ENCODE measurements at regions not wholly inside any gene's neighbourhood (a gene's known extent, or its start where the extent isn't known, plus 50 kb on each side); places are given as distances from the start of the nearest gene placed in this dataset.

DNA sequence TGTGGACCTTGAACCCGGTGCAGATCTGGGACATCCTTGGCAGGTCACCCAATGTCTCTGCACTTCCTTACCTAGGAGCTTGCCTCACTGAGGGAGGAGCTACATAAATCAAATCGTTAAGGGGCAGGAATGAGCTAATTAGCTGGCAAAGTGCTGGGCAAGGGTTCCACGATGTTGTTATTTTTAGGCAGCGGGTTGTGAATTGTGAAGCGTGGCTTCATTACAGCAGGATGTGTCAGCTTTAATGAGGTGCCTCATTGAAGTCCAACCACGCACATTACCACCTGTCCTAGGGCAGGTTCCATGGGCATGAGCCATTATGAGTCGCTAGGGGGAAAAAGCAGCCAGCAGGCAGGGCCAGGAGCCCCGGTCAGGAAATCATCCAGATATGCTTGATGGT, 127.0 kb upstream of the AGAP1 start:
- TF ChIP-seq, protein P1, sequence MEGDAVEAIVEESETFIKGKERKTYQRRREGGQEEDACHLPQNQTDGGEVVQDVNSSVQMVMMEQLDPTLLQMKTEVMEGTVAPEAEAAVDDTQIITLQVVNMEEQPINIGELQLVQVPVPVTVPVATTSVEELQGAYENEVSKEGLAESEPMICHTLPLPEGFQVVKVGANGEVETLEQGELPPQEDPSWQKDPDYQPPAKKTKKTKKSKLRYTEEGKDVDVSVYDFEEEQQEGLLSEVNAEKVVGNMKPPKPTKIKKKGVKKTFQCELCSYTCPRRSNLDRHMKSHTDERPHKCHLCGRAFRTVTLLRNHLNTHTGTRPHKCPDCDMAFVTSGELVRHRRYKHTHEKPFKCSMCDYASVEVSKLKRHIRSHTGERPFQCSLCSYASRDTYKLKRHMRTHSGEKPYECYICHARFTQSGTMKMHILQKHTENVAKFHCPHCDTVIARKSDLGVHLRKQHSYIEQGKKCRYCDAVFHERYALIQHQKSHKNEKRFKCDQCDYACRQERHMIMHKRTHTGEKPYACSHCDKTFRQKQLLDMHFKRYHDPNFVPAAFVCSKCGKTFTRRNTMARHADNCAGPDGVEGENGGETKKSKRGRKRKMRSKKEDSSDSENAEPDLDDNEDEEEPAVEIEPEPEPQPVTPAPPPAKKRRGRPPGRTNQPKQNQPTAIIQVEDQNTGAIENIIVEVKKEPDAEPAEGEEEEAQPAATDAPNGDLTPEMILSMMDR (IDR thresholded peaks at IDR 0.05; ENCODE audit: low read depth, low read length): no peak
- no peak for DNase-seq

DNA sequence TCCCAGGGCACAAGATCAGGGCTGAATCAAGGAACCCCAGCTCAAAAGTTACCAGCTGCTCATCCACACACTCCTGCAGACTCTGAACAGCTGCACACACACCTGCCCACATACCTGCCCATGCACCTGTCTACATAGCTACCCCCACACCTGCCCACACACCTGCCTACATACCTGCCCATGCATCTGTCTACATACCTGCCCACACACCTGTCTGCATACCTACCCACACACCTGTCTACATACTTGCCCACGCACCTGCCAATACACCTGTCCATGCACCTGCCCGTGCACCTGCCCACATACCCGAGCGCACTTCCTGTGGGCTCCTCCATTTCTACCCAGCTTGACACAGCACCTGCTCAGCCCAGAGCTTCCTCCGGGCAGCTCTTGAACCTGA, 122.8 kb upstream of the AGAP1 start:
- no peak for DNase-seq
- H3K36me3 ChIP-seq: no peaks in the 10 kb centered on the region
- TF ChIP-seq, protein P1 (IDR thresholded peaks at IDR 0.05; ENCODE audit: low read depth, low read length): no peak

More for the DNA sequence above, 127.0 kb upstream of the AGAP1 start:
- Histone ChIP-seq H3K4me1 (no peaks in the 10 kb centered on the region), H3K27me3 (peaks cover 3% of the 10 kb centered on the region; the same call in 1 of the 2 replicates), H3K36me3 (no peaks in the 10 kb centered on the region), H3K9me3 (no peaks in the 10 kb centered on the region; the same call in 1 of the 2 replicates), H3K4me3 (ENCODE audit: low read depth, low read length) (no peak overlapping the region)

DNA sequence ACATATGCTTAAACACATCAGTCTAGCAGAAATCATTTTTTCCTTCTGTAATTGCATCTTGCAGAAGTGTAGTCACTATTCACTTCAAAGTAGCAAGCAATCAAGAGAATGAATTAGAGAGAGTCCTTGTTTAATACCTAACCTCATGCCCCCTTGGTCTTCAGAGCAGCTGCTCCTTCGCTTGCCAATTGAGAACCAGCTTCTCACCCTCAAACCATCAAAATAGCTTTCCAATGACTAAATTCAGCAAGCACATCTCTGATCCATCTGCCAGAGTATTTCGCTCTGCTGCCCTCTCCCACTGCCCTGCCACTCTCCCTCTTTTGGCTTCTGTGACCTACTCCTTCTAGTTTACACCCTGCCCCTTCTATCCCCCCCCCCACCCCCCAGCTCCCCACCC, 120.7 kb upstream of the AGAP1 start:
- no peaks in the 10 kb centered on the region for H3K36me3 ChIP-seq
- DNase-seq: no peak
- H3K4me3 ChIP-seq (ENCODE audit: low read depth, low read length): no peak overlapping the region
- TF ChIP-seq, protein P1 (IDR thresholded peaks at IDR 0.05; ENCODE audit: low read depth, low read length): no peak
- no peaks in the 10 kb centered on the region for H3K4me1 ChIP-seq
- no peaks in the 10 kb centered on the region for H3K9me3 ChIP-seq
- H3K27me3 ChIP-seq: peaks cover 19% of the 10 kb centered on the region; the same call in 1 of the 2 replicates

More for the DNA sequence above, 122.8 kb upstream of the AGAP1 start:
- H3K9me3 ChIP-seq: no peaks in the 10 kb centered on the region; the same call in 1 of the 2 replicates
- peaks cover 4% of the 10 kb centered on the region; the same call in 1 of the 2 replicates for H3K27me3 ChIP-seq
- H3K4me1 ChIP-seq: no peaks in the 10 kb centered on the region
- no peak overlapping the region for H3K4me3 ChIP-seq (ENCODE audit: low read depth, low read length)

GRCh38 chr2:235377176-235377575, 116.7 kb upstream of the AGAP1 start:
- no peaks in the 10 kb centered on the region for H3K36me3 ChIP-seq
- TF ChIP-seq, protein P1 (IDR thresholded peaks at IDR 0.05; ENCODE audit: low read depth, low read length): no peak
- no peak for DNase-seq
- peaks cover 16% of the 10 kb centered on the region for H3K27me3 ChIP-seq
- no peaks in the 10 kb centered on the region for H3K9me3 ChIP-seq
- H3K4me3 ChIP-seq (ENCODE audit: low read depth, low read length): no peak overlapping the region
- no peaks in the 10 kb centered on the region for H3K4me1 ChIP-seq

GRCh38 chr2:235378246-235378645, 115.6 kb upstream of the AGAP1 start:
- TF ChIP-seq, protein P1 (IDR thresholded peaks at IDR 0.05; ENCODE audit: low read depth, low read length): no peak
- Histone ChIP-seq H3K27me3 (peaks cover 16% of the 10 kb centered on the region), H3K36me3 (no peaks in the 10 kb centered on the region), H3K4me3 (ENCODE audit: low read depth, low read length) (no peak overlapping the region), H3K4me1 (no peaks in the 10 kb centered on the region), H3K9me3 (no peaks in the 10 kb centered on the region)
- no peak for DNase-seq

DNA sequence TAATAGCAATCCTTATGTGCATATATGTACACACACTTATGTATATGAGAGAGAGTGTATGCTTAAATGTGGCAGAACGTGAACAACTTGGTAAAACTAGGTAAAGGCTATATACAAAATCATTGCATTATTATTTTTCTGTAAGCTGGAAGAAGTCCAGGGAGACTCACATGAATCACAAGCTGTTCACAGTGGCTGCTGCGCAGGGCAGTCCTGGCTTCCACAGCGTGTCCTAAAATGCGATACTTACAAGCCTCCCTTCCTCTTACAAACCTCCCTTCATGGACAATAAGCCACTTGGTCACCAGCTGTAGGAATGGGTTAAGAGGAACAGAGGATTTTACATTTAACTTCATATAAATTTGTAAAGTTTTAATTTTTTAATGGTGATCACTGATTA, 114.9 kb upstream of the AGAP1 start:
- TF ChIP-seq, protein P1 (IDR thresholded peaks at IDR 0.05; ENCODE audit: low read depth, low read length): no peak
- peaks cover 16% of the 10 kb centered on the region for H3K27me3 ChIP-seq
- H3K4me1 ChIP-seq: no peaks in the 10 kb centered on the region
- no peak overlapping the region for H3K4me3 ChIP-seq (ENCODE audit: low read depth, low read length)
- H3K36me3 ChIP-seq: no peaks in the 10 kb centered on the region
- H3K9me3 ChIP-seq: no peaks in the 10 kb centered on the region
- no peak for DNase-seq

All from BE2C (cell line).